ENCODE measurements at regions not wholly inside any gene's neighbourhood (a gene's known extent, or its start where the extent isn't known, plus 50 kb on each side); places are given as distances from the start of the nearest gene placed in this dataset.

DNA sequence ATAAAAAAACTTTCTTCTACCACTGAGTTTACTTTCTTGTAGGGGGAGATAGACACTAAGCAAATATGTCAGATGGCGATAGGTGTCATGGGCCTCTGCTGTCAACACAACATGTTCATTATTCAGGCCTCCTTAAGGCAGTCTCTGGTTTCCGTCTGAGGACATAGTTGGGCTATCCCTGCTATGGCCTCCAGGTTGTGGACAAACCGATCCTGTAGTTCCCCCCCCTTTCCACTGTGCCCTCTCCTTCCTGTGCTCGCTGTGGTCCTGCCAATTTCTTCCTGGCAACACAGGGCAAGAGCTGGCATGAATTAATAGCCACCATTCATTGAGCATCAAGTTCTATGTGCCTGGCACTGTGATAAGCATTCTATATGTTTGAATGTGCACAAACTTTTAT, 81.0 kb upstream of the HS3ST2 start:
- Histone ChIP-seq H3T11ph (ENCODE audit: low read length) (no peak overlapping the region), H3K27me3 (ENCODE audit: insufficient read depth, low read length) (no peaks in the 10 kb centered on the region), H3K9me3 (ENCODE audit: control insufficient read depth, low read depth, low read length) (no peaks in the 10 kb centered on the region), H3K23me2 (ENCODE audit: insufficient read length, low read depth, low read length, poor library complexity, severe bottlenecking) (no peaks in the 10 kb centered on the region), H3K23ac (ENCODE audit: insufficient read length, low read depth, low read length) (no peak overlapping the region), H4K20me1 (ENCODE audit: control insufficient read depth, insufficient read depth, insufficient read length) (no peaks in the 10 kb centered on the region), H3K4ac (ENCODE audit: low read depth, low read length) (no peak overlapping the region), H3K9ac (ENCODE audit: extremely low read depth, insufficient read length, low read length) (no peak overlapping the region), H3K56ac (ENCODE audit: insufficient read length, low read depth, low read length) (no peak overlapping the region), H3K79me1 (ENCODE audit: insufficient read depth, low read depth, low read length, poor library complexity, severe bottlenecking) (no peaks in the 10 kb centered on the region), H3K79me2 (ENCODE audit: insufficient read depth, low read length) (no peaks in the 10 kb centered on the region), H2BK20ac (ENCODE audit: low read depth, low read length, poor library complexity, severe bottlenecking) (no peak overlapping the region), H2AFZ (ENCODE audit: low read length) (no peak overlapping the region), H4K5ac (ENCODE audit: insufficient read length, low read depth, low read length) (no peak overlapping the region), H3K27ac (ENCODE audit: insufficient read length, low read depth, low read length) (no peak overlapping the region), H3K4me2 (ENCODE audit: insufficient read depth, insufficient read length, low read length) (no peak overlapping the region), H2BK120ac (ENCODE audit: low read depth, low read length, poor library complexity, severe bottlenecking) (no peak overlapping the region), H2BK15ac (ENCODE audit: low read depth, low read length) (no peak overlapping the region), H3K14ac (ENCODE audit: insufficient read depth, low read length) (no peak overlapping the region), H3K18ac (ENCODE audit: insufficient read length, low read depth, low read length) (no peak overlapping the region), H2BK12ac (ENCODE audit: insufficient read length, low read depth, low read length) (no peak overlapping the region), H2AK5ac (ENCODE audit: insufficient read length, low read length) (no peak overlapping the region), H4K91ac (ENCODE audit: insufficient read length, low read depth, low read length) (no peak overlapping the region), H2BK5ac (ENCODE audit: insufficient read length, low read length) (no peak overlapping the region), H4K8ac (replicated peaks; ENCODE audit: insufficient read length, low read depth, low read length) (no peak overlapping the region), H3K4me1 (ENCODE audit: insufficient read depth, low read length) (no peaks in the 10 kb centered on the region)
- H3K27me3 Mint-ChIP-seq (ENCODE audit: low read depth), result no peaks in the 10 kb centered on the region; the same call in 1 of the 2 replicates
- DNase-seq, result no peak
- no peak overlapping the region for H3K4me3 Mint-ChIP-seq
- H3K9me3 Mint-ChIP-seq, result no peaks in the 10 kb centered on the region
- no peak overlapping the region for H3K27ac Mint-ChIP-seq
- WGBS (ENCODE audit: extremely low coverage, insufficient read length, low lambda C conversion rate), result no CpG with 5 or more reads among the region's 4 CpGs
- peaks cover 13 to 14% of the 10 kb centered on the region in 2 experiments for H3K4me1 Mint-ChIP-seq
- H3K36me3 Mint-ChIP-seq (ENCODE audit: insufficient read depth in 1 of 3, low read depth in 3 of 3), result no peaks in the 10 kb centered on the region
- TF ChIP-seq, protein P1, sequence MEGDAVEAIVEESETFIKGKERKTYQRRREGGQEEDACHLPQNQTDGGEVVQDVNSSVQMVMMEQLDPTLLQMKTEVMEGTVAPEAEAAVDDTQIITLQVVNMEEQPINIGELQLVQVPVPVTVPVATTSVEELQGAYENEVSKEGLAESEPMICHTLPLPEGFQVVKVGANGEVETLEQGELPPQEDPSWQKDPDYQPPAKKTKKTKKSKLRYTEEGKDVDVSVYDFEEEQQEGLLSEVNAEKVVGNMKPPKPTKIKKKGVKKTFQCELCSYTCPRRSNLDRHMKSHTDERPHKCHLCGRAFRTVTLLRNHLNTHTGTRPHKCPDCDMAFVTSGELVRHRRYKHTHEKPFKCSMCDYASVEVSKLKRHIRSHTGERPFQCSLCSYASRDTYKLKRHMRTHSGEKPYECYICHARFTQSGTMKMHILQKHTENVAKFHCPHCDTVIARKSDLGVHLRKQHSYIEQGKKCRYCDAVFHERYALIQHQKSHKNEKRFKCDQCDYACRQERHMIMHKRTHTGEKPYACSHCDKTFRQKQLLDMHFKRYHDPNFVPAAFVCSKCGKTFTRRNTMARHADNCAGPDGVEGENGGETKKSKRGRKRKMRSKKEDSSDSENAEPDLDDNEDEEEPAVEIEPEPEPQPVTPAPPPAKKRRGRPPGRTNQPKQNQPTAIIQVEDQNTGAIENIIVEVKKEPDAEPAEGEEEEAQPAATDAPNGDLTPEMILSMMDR (conservative IDR thresholded peaks at IDR 0.05), result no peak
